ENCODE measurements at regions not wholly inside any gene's neighbourhood (a gene's known extent, or its start where the extent isn't known, plus 50 kb on each side); places are given as distances from the start of the nearest gene placed in this dataset.

DNA sequence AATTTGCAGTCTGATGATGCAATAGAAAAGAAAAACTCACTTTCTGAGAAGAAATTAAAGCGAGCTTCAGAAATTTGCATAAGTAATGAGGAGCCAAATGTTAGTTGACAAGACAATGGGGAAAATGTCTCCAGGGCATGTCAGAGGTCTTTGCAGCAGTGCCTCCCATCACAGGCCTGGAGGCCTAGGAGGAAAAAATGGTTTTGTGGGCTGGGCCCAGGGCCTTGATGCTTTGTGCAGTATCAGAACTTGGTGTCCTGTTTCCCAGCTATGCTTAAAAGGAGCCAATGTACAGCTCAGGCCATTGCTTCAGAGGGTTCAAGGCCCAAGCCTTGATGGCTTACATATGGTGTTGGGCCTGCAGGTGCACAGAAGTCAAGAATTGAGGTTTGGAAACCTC, 298.4 kb downstream of the SMARCA2 start:
- no peak for DNase-seq (ENCODE audit: extremely low read depth, low read depth)
- TF ChIP-seq, protein P1, sequence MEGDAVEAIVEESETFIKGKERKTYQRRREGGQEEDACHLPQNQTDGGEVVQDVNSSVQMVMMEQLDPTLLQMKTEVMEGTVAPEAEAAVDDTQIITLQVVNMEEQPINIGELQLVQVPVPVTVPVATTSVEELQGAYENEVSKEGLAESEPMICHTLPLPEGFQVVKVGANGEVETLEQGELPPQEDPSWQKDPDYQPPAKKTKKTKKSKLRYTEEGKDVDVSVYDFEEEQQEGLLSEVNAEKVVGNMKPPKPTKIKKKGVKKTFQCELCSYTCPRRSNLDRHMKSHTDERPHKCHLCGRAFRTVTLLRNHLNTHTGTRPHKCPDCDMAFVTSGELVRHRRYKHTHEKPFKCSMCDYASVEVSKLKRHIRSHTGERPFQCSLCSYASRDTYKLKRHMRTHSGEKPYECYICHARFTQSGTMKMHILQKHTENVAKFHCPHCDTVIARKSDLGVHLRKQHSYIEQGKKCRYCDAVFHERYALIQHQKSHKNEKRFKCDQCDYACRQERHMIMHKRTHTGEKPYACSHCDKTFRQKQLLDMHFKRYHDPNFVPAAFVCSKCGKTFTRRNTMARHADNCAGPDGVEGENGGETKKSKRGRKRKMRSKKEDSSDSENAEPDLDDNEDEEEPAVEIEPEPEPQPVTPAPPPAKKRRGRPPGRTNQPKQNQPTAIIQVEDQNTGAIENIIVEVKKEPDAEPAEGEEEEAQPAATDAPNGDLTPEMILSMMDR (IDR thresholded peaks at IDR 0.05; ENCODE audit: low read depth, low read length): no peak

DNA sequence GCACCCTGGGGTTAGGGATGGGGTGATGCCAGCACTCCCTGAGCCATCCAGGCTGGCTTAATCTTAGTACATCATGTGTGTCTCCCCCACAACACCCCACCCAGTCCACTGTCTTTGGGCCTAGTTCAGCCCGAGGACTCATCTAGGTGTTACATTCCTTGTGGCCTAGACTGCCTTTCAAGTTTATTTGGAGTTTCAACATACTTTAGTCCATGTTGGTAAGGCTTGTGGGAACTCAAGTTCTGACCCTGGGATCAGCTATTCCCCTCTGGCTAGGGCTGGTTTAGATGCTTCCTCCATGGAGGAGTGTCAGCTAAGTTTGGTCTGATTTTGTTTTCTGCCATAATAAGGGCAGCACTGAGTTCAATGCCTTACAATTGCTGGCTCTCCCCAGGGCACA, 302.4 kb downstream of the SMARCA2 start:
- no peak for DNase-seq (ENCODE audit: extremely low read depth, low read depth)
- TF ChIP-seq, protein P1 (IDR thresholded peaks at IDR 0.05; ENCODE audit: low read depth, low read length): no peak

DNA sequence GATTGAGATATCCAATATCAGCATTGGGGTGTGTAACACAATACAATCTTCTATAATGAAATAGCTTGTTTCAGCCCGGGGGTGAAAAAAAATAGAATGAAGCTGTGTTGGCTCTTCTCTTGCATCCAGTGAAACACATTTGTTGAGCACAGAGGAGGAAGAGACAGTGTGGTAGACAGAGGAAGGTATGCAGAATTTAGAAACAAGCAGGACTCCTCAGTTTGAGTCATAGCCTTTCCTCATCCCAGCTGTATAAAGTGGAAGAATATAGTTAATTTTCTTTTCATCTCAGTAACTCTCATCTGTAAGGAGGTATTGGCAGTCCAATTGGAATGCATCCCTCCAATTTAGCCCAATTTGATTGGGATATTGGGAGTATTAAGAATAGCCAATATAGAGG, 302.2 kb upstream of the VLDLR start:
- DNase-seq (ENCODE audit: extremely low read depth, low read depth): no peak
- TF ChIP-seq, protein P1 (IDR thresholded peaks at IDR 0.05; ENCODE audit: low read depth, low read length): no peak

- TF ChIP-seq, protein P1 (IDR thresholded peaks at IDR 0.05; ENCODE audit: low read depth, low read length): no peak
Measured at GRCh38 chr9:2320114-2320513, 301.5 kb upstream of the VLDLR start.

GRCh38 chr9:2320632-2321031, 301.0 kb upstream of the VLDLR start:
- DNase-seq (ENCODE audit: extremely low read depth, low read depth): no peak
- TF ChIP-seq, protein P1 (IDR thresholded peaks at IDR 0.05; ENCODE audit: low read depth, low read length): no peak

More at GRCh38 chr9:2320114-2320513, 301.5 kb upstream of the VLDLR start:
- no peak for DNase-seq (ENCODE audit: extremely low read depth, low read depth)

DNA sequence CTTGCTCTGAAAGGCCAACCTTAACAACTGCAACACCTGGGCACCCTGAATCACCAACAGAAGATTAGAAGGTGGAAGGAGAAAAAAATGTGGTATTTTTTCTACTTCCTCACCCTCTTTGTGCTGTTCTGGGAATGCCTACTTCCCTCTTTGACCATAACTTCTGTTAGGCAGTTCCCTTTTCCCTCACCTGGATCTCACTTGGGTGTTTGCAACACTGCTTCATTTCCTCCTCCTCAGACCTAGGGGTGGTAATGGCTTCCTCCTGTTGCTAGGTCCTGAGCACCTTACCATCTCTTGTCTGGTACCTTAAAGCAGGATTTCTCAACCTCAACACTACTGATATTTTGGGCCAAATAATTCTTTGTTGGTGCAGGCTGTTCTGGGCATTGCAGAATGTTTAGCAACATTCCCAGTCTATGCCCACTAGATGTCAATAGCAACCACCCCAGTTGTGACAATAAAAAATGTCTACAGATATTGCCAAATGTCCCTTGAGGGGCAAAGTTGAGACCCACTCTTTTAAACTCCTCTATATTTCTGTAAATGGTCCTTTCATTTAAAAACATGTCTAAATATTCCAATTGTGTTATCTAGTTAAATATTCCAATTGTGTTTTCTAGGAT, 300.0 kb upstream of the VLDLR start:
- TF ChIP-seq, protein P1 (IDR thresholded peaks at IDR 0.05; ENCODE audit: low read depth, low read length): no peak; the same call in 1 of the 2 replicates
- no peak for DNase-seq (ENCODE audit: extremely low read depth, low read depth)

- TF ChIP-seq, protein P1 (IDR thresholded peaks at IDR 0.05; ENCODE audit: low read depth, low read length): no peak
Measured at GRCh38 chr9:2324742-2325141, 296.8 kb upstream of the VLDLR start.

More at GRCh38 chr9:2324742-2325141, 296.8 kb upstream of the VLDLR start:
- no peak for DNase-seq (ENCODE audit: extremely low read depth, low read depth)
